ENCODE measurements at regions not wholly inside any gene's neighbourhood (a gene's known extent, or its start where the extent isn't known, plus 50 kb on each side); places are given as distances from the start of the nearest gene placed in this dataset.

DNA sequence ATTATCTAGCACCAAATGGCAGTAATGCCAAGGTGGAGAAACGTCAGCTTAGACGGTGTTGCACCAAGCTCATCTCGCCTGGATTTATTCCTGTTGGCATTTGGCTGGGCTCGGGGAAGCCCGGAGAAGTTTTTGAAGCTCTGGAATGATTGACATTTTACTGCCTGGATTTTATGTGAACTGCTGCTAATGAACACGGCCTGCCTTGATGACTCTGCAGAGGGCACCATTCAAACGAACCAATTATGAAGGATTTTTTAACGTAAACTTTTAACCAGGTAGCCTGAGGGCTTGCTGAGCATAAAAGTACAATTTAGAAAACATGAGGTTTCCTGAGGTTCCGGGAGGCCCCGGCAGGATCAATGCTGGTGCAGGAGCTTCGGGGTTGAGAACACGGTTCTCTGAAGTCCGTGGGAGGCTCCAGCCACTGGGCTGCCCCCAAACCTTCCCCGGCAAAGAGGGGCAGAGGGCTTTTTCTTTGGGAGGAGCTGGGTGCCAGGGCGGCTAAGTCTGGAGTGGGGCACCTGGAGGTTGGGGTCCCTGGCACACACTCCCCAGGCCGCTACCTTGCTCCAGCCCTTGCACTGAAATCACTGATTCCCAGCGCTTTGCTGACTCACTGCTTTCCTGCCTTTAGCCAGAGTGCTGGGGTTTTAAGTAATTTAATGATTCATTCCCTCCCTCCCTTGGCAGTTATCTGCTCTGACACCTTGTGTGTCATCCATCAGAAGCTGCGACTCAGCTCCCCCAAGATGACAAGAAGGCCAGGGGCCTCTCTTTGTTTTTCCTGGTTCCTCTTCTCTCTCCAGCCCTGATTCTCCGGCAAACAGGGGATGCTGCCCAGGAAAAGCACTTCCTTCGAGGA, 161.2 kb upstream of the IRX3 start:
- DNase-seq, result no peak

DNA sequence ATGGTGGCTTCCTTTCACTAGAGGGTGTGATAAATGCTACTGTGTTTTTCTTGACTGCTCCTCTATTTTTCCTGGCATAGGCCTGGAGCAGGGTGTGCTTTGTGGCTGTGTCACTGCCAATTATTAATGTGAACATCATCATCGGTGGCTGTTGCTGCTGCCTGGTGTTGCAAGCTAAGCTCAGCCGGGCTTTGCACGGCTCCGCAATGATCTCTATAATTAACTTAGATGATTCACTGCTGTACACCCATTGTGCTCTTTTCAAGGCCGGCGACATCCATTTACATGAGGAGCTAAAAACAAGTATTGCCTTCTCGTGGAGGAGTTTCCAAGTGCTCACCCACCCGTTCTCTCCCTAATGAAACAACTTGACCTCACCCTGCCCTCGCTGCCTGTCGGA, 160.1 kb upstream of the IRX3 start:
- peak in 16 of 58 donors; percentile 2 to 58 (median 12) for DNase-seq

DNA sequence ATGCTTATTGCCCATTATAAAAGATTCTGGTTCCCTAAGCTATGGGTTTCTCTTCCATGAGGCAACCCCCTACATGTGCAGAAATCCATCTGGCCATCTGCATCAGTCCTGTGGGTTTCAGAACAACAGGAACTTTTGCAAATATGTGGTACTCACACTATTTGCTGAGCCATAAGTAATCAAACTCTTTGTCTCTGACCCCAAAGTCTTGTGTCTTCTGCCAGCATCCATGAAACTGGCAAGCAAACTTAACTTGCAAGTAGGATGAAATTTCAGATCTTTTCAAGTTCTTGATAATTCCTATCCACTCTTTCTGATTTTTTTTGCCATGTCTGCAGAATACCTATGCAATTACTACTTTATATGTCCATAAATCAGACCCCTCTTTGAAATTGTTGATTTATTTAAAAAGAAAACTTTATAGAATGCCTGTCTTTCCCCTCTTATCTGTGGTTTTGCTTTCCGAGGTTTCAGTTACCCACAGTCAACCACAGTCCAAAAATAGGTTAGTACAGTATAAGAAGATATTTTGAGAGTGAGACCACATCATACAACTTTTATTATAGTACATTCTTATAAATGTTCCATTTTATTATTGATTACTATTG, 158.4 kb upstream of the IRX3 start:
- DNase-seq, result no peak

DNA sequence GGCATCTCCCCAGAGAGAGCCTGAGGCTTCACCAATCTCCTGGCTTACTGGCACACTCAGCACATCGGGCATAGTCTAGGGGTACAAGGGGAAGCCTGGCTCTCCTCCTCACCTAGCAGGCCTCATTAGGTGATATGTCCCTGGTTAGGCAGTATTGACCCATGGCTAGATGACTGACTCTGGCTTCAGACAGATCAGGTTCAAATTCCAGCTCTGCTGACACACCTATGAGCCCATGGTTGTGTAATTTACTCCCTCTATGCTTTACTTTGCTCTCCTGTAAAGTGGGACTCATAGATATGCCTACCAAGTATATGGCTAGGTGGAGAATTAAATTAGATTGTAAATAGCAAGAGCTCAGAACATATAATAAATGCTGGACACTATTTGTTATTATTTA, 157.3 kb upstream of the IRX3 start:
- no peak for DNase-seq

DNA sequence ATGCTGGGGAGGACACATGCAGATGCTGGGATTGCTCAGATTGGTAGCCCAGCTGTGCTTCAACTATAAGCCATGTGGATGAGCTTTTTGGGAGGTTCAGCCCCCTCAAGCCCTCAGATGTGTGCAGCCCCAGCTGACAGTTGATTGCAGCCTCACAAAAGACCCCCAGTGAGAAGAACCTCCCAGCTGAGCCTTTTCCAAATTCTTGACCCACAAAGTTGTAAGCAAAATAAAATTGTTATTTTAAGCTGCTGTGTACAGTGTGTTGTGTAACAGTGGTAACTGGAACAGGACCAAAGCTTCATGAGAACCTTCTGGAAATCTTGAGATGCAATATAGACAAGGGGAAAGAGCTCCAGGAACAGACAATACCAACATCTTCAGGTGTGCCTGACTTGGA, 156.8 kb upstream of the IRX3 start:
- no peak for DNase-seq

DNA sequence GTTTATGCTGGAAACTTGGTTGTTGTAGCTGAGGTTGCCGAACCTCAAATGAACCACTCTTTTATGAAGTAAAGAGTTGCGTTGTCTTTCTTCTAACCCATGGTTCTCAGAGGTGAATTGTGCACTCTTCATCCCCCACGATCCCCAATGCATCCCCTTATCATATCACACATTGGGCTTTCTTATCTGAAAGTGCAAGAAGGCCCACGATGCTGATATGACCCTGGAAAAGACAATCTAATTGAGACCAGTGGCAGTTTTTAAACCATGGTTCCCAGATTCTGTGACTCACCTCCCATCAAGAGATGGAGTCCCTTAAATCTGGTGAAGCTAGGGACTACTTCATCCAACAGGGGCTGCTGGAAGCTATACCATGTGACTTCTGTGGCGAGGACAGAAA, 156.3 kb upstream of the IRX3 start:
- no peak for DNase-seq

DNA sequence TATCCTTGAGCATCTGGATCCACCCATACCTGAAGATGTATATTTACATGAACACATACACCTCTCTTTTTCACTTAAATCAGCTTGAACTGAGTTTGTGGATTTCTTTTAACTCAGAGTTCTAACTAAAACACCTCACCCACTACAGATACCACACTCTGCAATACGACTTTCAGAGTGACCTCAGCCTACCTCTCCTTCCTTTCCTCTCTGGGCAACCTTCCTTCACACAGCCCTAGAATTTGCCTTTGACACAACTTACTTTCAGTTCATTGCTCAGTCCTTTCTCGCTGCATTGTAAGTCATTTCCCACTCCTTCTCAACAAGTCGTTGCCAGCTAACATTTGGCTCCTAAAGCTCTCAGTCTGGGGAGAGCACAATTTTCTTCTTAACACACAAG, 151.9 kb upstream of the IRX3 start:
- no peak for DNase-seq

DNA sequence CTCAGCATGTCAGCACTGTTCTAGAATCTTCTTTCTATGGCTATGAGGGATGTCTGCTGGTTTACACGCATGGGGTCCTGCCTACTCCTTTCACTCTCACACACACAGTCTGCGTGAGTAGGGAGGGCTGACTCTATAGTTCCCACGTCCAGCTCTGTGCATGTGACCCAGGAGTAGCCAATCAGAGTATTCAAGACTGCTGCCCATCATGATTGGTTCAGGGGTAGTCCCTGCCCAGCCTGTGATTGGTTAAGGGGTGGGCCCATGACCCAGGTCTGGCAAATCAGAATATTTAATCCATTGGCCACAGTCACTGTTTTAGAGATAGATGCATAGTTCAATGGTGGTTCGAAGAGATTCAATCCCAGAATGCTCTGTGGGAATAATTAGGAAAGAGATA, 151.3 kb upstream of the IRX3 start:
- no peak for DNase-seq

DNA sequence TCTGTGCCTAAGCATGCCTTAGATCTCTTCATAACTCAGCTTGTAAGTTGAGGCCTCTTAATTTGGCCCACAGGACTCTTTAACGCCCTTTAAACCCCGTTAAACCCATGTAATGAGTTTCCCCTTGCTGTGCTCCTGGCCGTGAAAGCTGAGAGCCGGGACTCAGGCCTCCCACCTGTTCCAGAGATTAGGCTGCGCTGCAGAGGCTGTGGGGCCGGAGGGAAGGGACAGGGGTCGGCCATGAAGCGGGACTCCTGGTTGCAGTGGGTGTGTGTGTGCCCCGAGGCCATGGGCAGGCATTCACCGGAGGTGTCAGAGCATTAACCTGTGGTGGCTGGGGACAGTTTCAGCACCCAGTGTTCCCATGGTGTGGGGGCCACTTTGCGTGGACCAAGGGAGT, 150.8 kb upstream of the IRX3 start:
- DNase-seq, result no peak

DNA sequence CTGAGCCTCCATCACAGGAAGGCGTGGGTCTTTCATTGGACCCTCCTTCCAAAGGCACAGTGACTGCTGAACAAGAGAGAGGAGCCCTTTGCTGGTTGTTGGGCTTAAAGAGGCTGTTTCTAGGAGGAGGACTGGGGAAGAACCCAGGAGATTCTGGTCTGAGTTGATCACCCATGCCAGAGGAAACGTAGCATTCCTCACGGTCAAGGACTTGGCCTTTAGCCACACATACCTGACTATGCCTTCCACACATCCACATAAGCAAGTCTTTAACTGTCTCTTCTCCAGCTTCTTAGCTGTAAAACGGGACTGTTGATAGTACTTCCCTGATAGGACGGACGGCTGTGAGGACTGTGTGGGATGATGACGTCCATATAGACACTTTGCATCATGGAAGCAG, 149.8 kb upstream of the IRX3 start:
- DNase-seq, result no peak

DNA sequence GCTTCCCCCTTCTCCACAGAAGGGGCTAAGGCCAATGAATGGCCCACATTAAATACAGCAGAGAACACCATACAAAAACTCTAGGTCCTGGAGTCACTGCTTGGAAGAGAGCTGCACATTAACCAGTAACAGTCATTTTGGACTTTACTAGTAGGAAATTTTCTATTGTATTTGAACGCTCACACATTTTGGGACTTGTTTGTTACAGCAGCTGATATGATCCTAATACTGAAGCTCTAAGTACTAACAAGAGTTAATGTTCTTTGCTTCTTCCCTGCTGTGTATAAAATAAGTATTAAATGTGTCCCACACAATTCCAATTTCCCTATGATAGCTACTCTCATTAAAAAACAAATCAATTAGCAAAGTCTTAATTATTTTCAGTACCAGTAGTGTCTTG, 148.3 kb upstream of the IRX3 start:
- DNase-seq, result no peak

DNA sequence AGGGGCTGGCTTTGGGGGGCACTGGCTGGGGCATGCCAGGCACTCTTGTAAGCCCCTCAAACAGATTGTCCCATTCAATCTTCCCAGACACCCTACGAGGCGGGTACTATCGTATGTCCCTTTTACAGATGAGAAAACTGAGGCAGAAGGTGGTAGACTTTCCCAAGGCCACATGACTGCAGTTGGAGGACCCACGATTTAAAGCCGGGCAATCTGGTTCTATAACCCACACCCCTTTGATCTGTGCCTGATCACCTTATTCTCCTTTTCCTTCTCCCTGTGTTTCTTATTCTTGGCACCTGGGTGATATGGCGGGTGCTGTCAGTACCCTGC, 146.3 kb upstream of the IRX3 start:
- no peak for DNase-seq

DNA sequence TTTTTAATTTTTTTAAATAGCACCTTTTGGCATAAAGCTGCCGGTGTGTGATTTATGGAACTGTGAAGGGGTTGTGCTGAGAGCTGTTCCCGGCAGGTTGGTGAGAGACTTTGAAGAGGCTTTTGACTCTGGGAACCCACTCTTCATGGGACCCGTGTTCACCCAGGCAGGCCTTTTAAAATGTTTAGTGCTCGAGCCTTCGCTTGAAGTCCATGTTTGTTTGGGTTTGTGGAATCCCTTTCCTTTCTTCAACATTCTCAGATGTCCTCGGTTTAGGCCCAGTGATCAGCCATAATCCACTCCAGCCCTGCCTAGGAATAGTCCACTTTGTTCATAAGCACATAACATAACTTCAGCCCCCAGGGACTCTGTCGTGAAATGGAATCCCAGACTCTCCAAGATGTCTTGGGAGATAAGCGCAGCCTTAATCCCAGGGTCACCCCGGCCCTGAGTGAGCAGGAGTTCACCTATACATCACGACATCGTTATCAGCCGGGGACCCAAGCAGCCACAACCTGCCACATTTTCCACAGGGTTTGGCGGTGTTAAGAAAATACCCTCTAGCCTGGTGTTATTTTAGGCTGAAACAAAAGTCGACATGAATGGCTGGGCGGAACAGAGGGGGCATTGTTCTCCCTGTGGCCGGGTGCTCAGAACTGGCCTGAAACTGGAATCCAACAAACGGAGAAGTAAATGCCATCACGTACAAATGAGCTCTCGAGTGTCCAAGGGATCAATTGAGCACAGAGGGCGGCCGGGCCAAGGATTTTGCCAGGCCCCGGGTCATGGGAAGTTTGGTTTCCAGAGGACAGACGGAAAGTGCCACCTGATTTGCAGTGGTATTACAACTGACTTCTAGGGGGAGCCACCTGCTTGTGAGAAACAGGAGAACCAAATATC, 145.7 kb upstream of the IRX3 start:
- peak in 24 of 58 donors; percentile 2 to 38 (median 10) for DNase-seq

DNA sequence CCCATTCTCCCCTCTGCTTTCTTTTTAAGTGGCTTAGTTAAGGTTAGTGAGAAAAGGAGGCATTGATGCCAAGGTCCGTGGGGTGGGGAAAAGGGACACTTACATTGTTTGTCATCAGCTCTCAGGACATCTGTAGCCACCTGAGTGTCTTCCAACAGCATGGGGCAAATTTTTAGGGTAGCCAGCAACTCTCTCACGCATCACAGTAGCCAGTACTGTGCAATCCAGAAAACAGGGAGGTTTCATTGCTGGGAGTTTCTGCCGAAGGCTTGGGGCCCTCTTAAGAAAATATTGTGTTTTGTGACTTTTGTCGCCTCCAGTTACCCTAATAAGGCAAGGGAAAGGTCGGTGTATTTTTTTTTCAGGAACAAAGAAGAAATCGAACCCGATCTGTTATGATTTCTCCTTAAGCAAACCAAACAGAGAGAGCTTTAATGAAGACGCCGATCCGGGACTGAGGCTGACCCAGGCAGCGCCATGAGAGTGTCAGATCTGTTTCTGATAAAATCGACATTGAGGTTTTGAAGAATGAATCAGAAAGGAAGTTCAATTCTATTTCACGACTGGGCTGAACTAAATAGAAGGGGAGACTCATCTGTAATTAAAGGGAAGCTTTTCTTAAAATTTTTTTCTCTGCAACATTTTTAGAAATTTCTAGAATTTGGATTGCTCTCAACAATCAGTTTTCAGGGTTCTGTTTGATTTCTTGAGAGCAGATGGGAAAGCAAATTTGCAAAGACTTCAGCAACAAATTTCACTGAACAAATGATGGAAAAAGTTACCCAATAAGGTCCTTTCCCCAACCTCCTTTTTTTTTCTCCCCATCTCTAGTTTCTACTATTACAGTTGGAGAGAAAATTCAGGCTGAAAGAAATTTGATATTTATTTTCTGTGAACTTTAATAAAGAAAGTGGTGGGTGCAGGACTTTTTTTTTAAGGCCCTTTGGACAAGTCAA, 144.7 kb upstream of the IRX3 start:
- DNase-seq, result no peak

DNA sequence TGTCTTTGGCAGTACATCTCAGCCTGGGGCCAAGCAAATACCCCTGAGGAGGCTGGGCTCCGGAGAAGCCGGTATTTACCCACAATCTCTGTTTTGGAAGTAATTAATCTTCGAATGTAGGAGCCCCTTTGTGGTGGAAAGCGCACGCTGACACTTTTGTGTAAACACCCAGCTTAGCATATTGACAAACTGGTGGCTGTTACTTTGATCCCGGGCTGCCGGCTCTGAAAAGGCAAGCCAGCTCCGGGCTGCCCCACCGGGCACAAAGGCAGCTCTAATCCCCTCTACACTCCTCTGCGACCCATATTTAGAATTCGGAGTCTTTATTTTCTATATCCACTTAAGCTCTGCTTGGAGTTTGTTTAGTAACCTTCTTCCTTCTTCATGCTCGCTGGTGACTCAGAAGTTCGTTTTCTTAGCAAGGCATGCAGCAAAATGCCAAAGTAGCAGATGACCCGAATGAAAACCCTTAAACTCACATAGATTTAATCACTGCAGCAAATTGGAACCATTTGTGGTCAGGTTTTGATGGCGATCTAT, 144.0 kb upstream of the IRX3 start:
- no peak for DNase-seq

DNA sequence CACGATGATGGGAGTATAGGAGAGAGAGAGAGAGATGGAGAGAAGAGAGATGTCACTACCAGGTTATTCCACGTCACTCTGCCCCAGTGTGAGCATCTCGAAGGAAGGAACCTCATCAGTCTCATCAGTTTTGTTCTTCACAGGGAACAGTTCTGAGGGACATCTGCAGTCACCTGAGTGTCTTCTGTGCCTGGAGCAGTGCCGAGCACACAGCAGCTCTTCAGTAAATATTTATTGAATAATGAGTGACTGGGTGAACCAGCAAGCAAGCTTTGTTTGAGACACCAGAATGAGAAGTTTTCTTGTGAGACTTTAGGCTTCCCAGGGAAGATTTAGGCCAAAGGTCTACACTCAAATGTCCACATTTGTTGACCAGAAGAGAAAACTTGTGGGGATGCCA, 142.4 kb upstream of the IRX3 start:
- no peak for DNase-seq

DNA sequence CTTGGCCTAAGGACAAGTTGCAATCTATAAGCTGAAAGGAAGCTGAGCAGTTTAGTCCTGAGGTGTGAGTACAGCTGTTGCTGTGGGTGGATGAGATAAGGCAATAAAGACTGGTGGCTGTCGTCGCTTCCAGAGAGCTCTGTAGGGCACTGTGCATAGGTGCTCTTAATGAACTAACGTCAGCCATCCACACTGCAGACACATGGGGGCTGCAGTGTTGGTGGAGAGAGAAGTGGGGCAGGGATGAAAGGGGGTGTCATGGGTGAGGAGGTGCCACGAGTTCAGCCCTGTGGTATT, 139.9 kb upstream of the IRX3 start:
- DNase-seq, result no peak

DNA sequence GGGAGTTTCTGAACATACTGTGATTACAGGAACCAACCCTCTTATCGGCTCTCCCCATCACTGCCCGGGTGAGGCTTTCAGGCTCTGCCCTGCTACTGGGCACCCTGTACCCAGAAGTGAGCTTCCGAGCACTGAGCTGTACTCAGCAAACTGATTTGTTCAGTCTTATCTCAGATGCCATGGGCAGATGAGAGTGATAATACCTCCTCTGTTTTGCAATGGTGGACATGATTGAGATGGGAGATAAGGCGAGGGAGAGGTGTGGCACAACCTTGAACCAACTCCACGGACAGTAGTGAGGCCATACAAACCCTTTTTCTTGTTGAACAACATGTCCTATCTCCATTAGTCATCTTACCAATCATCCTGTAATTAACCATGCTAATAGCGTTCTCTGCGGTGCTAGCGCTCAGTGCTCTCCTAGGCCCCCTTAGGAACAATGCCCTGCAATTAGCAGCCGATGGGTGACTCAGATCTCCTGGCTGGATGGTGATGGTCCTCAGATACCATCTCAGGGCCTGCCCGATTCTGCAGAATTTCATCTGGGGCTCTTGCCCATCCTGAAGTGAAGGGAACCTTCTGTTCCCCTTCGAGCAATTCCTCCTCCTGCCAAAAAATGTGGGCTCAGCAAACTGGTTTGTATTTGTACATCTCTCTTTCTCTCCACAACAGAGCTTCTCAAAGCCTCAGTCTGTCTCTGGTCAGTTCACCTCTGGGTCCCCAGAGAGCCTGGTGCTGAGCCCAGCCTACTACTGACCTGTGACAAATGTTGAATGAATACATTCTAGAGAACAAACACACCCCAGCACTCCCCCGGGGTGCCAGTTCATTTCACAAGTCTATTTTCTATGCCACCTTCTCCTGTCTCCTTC, 139.3 kb upstream of the IRX3 start:
- DNase-seq, result peak in 2 of 58 donors; percentile 5 to 22

DNA sequence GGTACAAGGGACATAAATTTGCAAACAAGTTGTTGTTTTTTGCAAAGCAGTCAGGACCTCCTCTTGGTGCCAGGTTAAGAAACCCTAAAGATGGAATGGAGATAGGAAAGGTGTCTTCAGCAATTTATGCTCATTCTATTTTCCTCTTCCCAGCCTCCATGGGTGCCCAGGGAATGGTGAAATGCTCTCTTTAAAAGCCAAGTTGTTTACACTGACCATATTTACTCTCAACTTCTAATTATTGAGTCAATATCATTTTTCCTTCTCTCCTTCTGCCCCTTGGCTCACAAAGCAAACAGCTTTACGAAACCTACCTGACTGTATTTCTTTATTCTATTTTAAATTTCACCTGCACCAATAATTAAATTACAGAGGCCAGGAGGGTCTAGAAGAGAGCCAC, 138.5 kb upstream of the IRX3 start:
- no peak for DNase-seq

DNA sequence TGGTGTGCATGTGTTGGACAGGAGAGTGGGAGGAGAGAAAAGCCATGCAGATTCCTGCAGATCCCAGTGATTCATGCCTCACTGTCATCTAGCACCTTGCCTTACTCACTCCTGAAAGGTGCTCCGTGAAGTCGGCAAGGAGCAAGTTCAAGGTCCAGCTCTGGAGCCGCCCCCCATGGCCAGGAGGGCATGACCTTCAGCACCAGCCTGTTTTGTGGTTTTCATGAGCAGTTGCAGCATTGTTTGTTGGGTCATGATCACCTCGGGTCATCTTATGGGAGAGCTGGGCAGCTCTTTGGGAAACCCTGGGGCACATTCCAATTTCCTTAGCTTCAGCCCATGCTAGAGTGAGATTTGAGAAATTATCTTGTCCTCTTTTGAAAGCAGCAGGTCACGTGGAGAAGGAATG, 137.5 kb upstream of the IRX3 start:
- DNase-seq, result no peak
